ENCODE measurements at regions not wholly inside any gene's neighbourhood (a gene's known extent, or its start where the extent isn't known, plus 50 kb on each side); places are given as distances from the start of the nearest gene placed in this dataset.

GRCh38 chr12:38956337-38956736, 50.9 kb upstream of the CPNE8 start:
- DNase-seq, result no peak
